ENCODE measurements at regions not wholly inside any gene's neighbourhood (a gene's known extent, or its start where the extent isn't known, plus 50 kb on each side); places are given as distances from the start of the nearest gene placed in this dataset.

GRCh38 chr3:132241776-132242514 lies 75.3 kb upstream of the ACP3 start:
- WGBS: 91% methylated on average over 3 of the region's 3 CpGs

DNA sequence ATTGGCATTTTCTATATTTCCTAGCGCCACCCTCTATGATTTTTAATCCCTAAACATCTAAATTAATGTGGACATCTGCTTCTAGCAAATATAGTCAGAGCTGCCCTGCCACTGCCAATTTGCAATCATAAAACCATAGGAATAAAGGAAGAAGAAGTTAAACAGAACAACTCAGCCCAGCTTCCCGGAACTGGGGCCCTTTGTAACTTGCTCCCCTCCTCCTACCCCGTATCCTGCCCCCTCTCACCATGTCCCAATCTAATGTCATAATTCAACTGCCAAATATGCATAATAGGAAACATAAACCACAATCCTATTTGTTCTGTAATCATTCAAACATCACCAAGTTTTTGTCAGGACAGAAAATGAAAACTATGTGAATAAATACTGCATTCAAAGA lies 74.4 kb upstream of the ACP3 start:
- Histone ChIP-seq H3K4me3 (ENCODE audit: low read length in 2 of 2) (no peak overlapping the region), H3K4me1 (ENCODE audit: control insufficient read depth in 2 of 2, insufficient read depth in 2 of 2, low read length in 2 of 2) (no peaks in the 10 kb centered on the region), H3K36me3 (ENCODE audit: control insufficient read depth in 2 of 2, insufficient read depth in 2 of 2, low read length in 1 of 2) (no peaks in the 10 kb centered on the region), H3K27me3 (ENCODE audit: control insufficient read depth in 2 of 2, insufficient read depth in 1 of 2, low read length in 1 of 2) (no peaks in the 10 kb centered on the region), H3K27ac (ENCODE audit: low read depth in 1 of 2, low read length in 1 of 2) (no peak overlapping the region), H3K9me3 (ENCODE audit: control insufficient read depth in 2 of 2, insufficient read depth in 1 of 2, low read length in 1 of 2) (no peaks in the 10 kb centered on the region)
- WGBS: 45% methylated on average over 3 of the region's 3 CpGs
- no peak for DNase-seq (ENCODE audit: low read depth in 6 of 9, low spot score in 9 of 9)

More at GRCh38 chr3:132241776-132242514, 75.3 kb upstream of the ACP3 start:
- H3K9me3 ChIP-seq (ENCODE audit: control insufficient read depth in 2 of 2, insufficient read depth in 1 of 2, low read length in 1 of 2): no peaks in the 10 kb centered on the region
- no peaks in the 10 kb centered on the region for H3K36me3 ChIP-seq (ENCODE audit: control insufficient read depth in 2 of 2, insufficient read depth in 2 of 2, low read length in 1 of 2)
- no peak overlapping the region for H3K4me3 ChIP-seq (ENCODE audit: low read length in 2 of 2)
- H3K27me3 ChIP-seq (ENCODE audit: control insufficient read depth in 2 of 2, insufficient read depth in 1 of 2, low read length in 1 of 2): no peaks in the 10 kb centered on the region
- H3K4me1 ChIP-seq (ENCODE audit: control insufficient read depth in 2 of 2, insufficient read depth in 2 of 2, low read length in 2 of 2): no peaks in the 10 kb centered on the region
- DNase-seq (ENCODE audit: low read depth in 6 of 9, low spot score in 9 of 9): no peak
- no peak overlapping the region for H3K27ac ChIP-seq (ENCODE audit: low read depth in 1 of 2, low read length in 1 of 2)

DNA sequence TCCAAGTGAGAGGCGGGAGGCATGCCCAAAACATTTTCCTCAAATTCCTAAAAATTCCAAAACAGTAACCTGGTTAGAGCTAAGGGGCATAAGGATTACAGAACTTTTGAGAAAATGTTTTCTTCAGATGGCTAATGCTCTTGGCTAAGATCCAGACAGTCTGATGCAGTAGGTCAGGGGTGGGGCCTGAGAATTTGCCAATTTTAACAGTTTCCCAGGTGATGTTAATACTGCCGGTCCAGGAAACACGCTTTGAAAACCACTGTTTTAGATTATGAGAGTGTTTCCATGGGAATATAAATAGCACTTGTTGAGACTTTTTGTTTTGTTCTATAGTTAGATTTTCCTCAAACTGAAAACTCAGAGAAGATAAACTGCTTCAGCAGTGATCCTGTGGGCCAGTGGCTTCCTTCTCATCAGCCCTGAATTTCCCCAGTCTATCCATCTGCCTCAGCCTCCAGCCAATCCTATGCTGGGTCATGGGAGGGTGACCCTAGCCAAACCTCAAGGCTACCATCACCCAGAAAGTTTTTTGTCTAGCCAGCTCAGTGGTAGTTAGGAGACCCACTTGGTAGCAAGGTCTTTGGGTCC lies 71.6 kb upstream of the ACP3 start:
- no peak overlapping the region for H3K4me3 ChIP-seq (ENCODE audit: low read length in 2 of 2)
- no peaks in the 10 kb centered on the region for H3K9me3 ChIP-seq (ENCODE audit: control insufficient read depth in 2 of 2, insufficient read depth in 1 of 2, low read length in 1 of 2)
- DNase-seq (ENCODE audit: low read depth in 6 of 9, low spot score in 9 of 9): no peak
- H3K4me1 ChIP-seq (ENCODE audit: control insufficient read depth in 2 of 2, insufficient read depth in 2 of 2, low read length in 2 of 2): no peaks in the 10 kb centered on the region
- 43% methylated on average over 3 of the region's 3 CpGs for WGBS
- no peak overlapping the region for H3K27ac ChIP-seq (ENCODE audit: low read depth in 1 of 2, low read length in 1 of 2)
- H3K27me3 ChIP-seq (ENCODE audit: control insufficient read depth in 2 of 2, insufficient read depth in 1 of 2, low read length in 1 of 2): no peaks in the 10 kb centered on the region
- no peaks in the 10 kb centered on the region for H3K36me3 ChIP-seq (ENCODE audit: control insufficient read depth in 2 of 2, insufficient read depth in 2 of 2, low read length in 1 of 2)

DNA sequence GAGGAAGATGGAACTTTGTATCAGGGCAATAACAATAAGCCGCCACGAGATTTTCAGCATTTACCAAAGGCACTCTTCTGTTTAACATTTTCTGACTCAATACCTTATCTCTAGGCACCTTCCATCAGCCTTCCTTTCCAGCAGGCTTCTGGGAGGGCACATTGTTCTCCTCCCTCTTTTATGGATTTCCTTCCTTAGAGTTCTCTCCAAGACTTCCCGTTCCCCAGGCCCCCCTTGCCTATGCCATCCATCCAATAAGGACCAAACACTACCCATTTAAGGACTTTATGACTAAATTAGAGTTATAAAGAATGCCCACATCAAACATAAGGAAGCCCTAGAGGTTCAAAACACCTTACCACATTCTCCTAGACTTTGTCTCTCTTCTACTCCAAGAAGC lies 71.0 kb upstream of the ACP3 start:
- Histone ChIP-seq H3K4me3 (ENCODE audit: low read length in 2 of 2) (no peak overlapping the region), H3K9me3 (ENCODE audit: control insufficient read depth in 2 of 2, insufficient read depth in 1 of 2, low read length in 1 of 2) (no peaks in the 10 kb centered on the region), H3K36me3 (ENCODE audit: control insufficient read depth in 2 of 2, insufficient read depth in 2 of 2, low read length in 1 of 2) (no peaks in the 10 kb centered on the region), H3K27ac (ENCODE audit: low read depth in 1 of 2, low read length in 1 of 2) (no peak overlapping the region), H3K27me3 (ENCODE audit: control insufficient read depth in 2 of 2, insufficient read depth in 1 of 2, low read length in 1 of 2) (no peaks in the 10 kb centered on the region), H3K4me1 (ENCODE audit: control insufficient read depth in 2 of 2, insufficient read depth in 2 of 2, low read length in 2 of 2) (no peaks in the 10 kb centered on the region)
- no peak for DNase-seq (ENCODE audit: low read depth in 6 of 9, low spot score in 9 of 9)
- 88% methylated on average over 3 of the region's 3 CpGs for WGBS

- no peaks in the 10 kb centered on the region for H3K27me3 ChIP-seq (ENCODE audit: control insufficient read depth in 2 of 2, insufficient read depth in 1 of 2, low read length in 1 of 2)
- WGBS: 87% methylated on average over 1 of the region's 1 CpG
- no peaks in the 10 kb centered on the region for H3K9me3 ChIP-seq (ENCODE audit: control insufficient read depth in 2 of 2, insufficient read depth in 1 of 2, low read length in 1 of 2)
- DNase-seq (ENCODE audit: low read depth in 6 of 9, low spot score in 9 of 9): no peak
- H3K36me3 ChIP-seq (ENCODE audit: control insufficient read depth in 2 of 2, insufficient read depth in 2 of 2, low read length in 1 of 2): no peaks in the 10 kb centered on the region
- no peak overlapping the region for H3K27ac ChIP-seq (ENCODE audit: low read depth in 1 of 2, low read length in 1 of 2)
- no peaks in the 10 kb centered on the region for H3K4me1 ChIP-seq (ENCODE audit: control insufficient read depth in 2 of 2, insufficient read depth in 2 of 2, low read length in 2 of 2)
- no peak overlapping the region for H3K4me3 ChIP-seq (ENCODE audit: low read length in 2 of 2)
Measured at GRCh38 chr3:132247211-132247610, 70.0 kb upstream of the ACP3 start.

- no peak overlapping the region for H3K27ac ChIP-seq (ENCODE audit: low read depth in 1 of 2, low read length in 1 of 2)
- H3K4me1 ChIP-seq (ENCODE audit: control insufficient read depth in 2 of 2, insufficient read depth in 2 of 2, low read length in 2 of 2): no peaks in the 10 kb centered on the region
- WGBS: 56% methylated on average over 1 of the region's 1 CpG
- H3K9me3 ChIP-seq (ENCODE audit: control insufficient read depth in 2 of 2, insufficient read depth in 1 of 2, low read length in 1 of 2): no peaks in the 10 kb centered on the region
- no peaks in the 10 kb centered on the region for H3K27me3 ChIP-seq (ENCODE audit: control insufficient read depth in 2 of 2, insufficient read depth in 1 of 2, low read length in 1 of 2)
- DNase-seq (ENCODE audit: low read depth in 6 of 9, low spot score in 9 of 9): no peak
- H3K36me3 ChIP-seq (ENCODE audit: control insufficient read depth in 2 of 2, insufficient read depth in 2 of 2, low read length in 1 of 2): no peaks in the 10 kb centered on the region
- no peak overlapping the region for H3K4me3 ChIP-seq (ENCODE audit: low read length in 2 of 2)
Measured at GRCh38 chr3:132248490-132248889, 68.7 kb upstream of the ACP3 start.

DNA sequence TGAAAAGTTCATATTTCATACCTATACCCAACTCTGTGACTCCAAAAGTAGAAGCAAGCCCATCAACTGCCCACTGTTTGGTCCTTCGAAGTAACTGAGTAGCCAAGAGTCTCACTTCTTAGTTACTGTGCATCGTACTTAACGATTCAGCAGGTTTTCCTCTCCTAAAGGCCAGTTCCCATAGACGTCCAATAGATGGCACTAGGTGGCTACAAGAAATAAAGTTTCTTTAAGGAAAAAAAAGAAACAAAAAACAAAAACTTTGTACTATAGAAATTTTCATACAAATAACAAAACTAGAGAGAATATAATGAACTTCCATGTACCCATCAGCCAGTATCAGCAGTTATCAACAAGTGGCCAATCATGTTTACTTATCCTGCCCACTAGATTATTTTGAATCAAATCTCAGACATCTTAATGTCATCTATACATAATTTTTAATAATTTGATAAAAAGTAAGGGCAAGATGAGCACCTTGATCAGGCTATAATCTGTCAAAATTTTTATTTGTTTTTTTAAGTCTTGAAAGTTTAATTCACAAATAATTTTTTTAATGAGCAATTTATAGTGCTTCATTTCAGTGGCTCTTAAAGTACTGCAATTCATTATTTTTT lies 63.8 kb upstream of the ACP3 start:
- H3K9me3 ChIP-seq (ENCODE audit: control insufficient read depth in 2 of 2, insufficient read depth in 1 of 2, low read length in 1 of 2): no peaks in the 10 kb centered on the region
- H3K4me1 ChIP-seq (ENCODE audit: control insufficient read depth in 2 of 2, insufficient read depth in 2 of 2, low read length in 2 of 2): no peaks in the 10 kb centered on the region
- peak in 8 of 9 donors; percentile 8 to 62 (median 14) for DNase-seq (ENCODE audit: low read depth in 6 of 9, low spot score in 9 of 9)
- no peaks in the 10 kb centered on the region for H3K36me3 ChIP-seq (ENCODE audit: control insufficient read depth in 2 of 2, insufficient read depth in 2 of 2, low read length in 1 of 2)
- H3K27ac ChIP-seq (ENCODE audit: low read depth in 1 of 2, low read length in 1 of 2): no peak overlapping the region
- 11% methylated on average over 4 of the region's 4 CpGs for WGBS
- H3K27me3 ChIP-seq (ENCODE audit: control insufficient read depth in 2 of 2, insufficient read depth in 1 of 2, low read length in 1 of 2): no peaks in the 10 kb centered on the region
- H3K4me3 ChIP-seq (ENCODE audit: low read length in 2 of 2): no peak overlapping the region

DNA sequence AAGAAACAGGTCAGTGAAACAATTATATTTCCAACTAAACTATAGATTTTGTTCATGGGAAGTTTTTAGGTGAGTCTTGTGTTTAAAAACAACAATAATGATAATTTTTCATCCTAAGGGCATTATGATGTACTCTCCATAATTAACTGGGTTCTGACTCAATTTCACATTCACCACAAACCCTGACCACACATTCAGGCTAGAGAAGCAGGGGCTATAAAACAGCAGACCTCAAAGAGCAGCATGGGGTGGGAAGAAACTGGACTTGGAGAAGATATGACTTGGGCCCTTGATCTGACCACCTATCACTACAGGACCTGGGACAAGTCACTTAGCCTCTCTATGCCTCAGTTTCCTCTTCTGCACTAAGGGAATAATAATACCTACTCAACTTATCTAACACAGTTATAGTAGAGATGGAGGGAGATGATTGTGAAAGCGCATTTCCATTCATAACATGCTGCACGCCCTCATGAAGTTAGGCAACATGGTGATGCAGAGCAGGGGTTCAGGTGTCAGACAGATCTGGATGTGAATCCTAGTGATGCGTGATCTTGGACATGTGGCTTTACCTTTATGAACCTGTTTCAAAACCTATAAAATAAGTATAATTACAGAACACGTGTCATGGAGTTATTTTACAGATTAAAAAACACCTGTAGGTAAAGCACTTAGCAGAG lies 63.0 kb upstream of the ACP3 start:
- Histone ChIP-seq H3K36me3 (ENCODE audit: control insufficient read depth in 2 of 2, insufficient read depth in 2 of 2, low read length in 1 of 2) (no peaks in the 10 kb centered on the region), H3K27me3 (ENCODE audit: control insufficient read depth in 2 of 2, insufficient read depth in 1 of 2, low read length in 1 of 2) (no peaks in the 10 kb centered on the region), H3K4me1 (ENCODE audit: control insufficient read depth in 2 of 2, insufficient read depth in 2 of 2, low read length in 2 of 2) (no peaks in the 10 kb centered on the region), H3K9me3 (ENCODE audit: control insufficient read depth in 2 of 2, insufficient read depth in 1 of 2, low read length in 1 of 2) (no peaks in the 10 kb centered on the region), H3K4me3 (ENCODE audit: low read length in 2 of 2) (no peak overlapping the region), H3K27ac (ENCODE audit: low read depth in 1 of 2, low read length in 1 of 2) (no peak overlapping the region)
- 98% methylated on average over 4 of the region's 4 CpGs for WGBS
- no peak for DNase-seq (ENCODE audit: low read depth in 6 of 9, low spot score in 9 of 9)
